Activated B cell treated with CpG ODN at 0.5 μM for 24 hours (primary cell): ENCODE measurements at regions not wholly inside any gene's neighbourhood (a gene's known extent, or its start where the extent isn't known, plus 50 kb on each side); places are given as distances from the start of the nearest gene placed in this dataset.

ENCODE experiments used
- ATAC-seq: fragments of 200-7000 bp; cut with Tn5 transposase; one replicate; pipeline ENCODE4 v1.10.0; 2021; ENCODE audit warnings: low read depth, mild to moderate bottlenecking, moderate library complexity
- CTCF ChIA-PET: fragments of 350-600 bp; sonication (Branson Sonifier 250); formaldehyde crosslinking; loops from one replicate; lab custom pipeline; 2021; ENCODE audit warnings: antibody characterized with exemption; lab: Charles Lee
- POLR2A ChIA-PET: fragments of 350-600 bp; sonication (Branson Sonifier 250); formaldehyde crosslinking; loops from one replicate; lab custom pipeline; 2021; ENCODE audit warnings: antibody characterized with exemption; lab: Charles Lee
- DNase-seq: peaks from one replicate; pipeline ENCODE4 v3.0.0; 2022
- H3K27ac Mint-ChIP-seq: one replicate; pipeline ENCODE4 v1.8.0; 2020; ENCODE audit warnings: mixed read lengths
- H3K27me3 Mint-ChIP-seq: one replicate; pipeline ENCODE4 v1.8.0; 2021; ENCODE audit warnings: mixed read lengths
- H3K36me3 Mint-ChIP-seq: one replicate; pipeline ENCODE4 v1.8.0; 2021; ENCODE audit warnings: low read depth, mixed read lengths
- H3K4me1 Mint-ChIP-seq: one replicate; pipeline ENCODE4 v1.8.0; 2021; ENCODE audit warnings: mixed read lengths
- H3K4me3 Mint-ChIP-seq: one replicate; pipeline ENCODE4 v1.8.0; 2020; ENCODE audit warnings: mild to moderate bottlenecking, mixed read lengths
- H3K9me3 Mint-ChIP-seq: one replicate; pipeline ENCODE4 v1.8.0; 2020; ENCODE audit warnings: mixed read lengths
- CTCF ChIP-seq: fragments of 200-600 bp; IDR thresholded peaks from one replicate; pipeline ENCODE4 v1.8.0; 2022; ENCODE audit warnings: antibody characterized with exemption, mild to moderate bottlenecking
- intact Hi-C: fragments of 100-400 bp; cut with micrococcal nuclease; formaldehyde crosslinking; loops from one replicate; pipeline ENCODE4 v1.15.1; 2024

GRCh38 chr14:71703477-71703876, 228.8 kb upstream of the RGS6 start:
- no peaks in the 10 kb centered on the region for H3K4me1 Mint-ChIP-seq
- H3K27ac Mint-ChIP-seq: no peak overlapping the region
- H3K9me3 Mint-ChIP-seq: no peaks in the 10 kb centered on the region
- TF ChIP-seq CTCF: no peak
- ATAC-seq (no peak), DNase-seq (no peak)
- intact Hi-C loops: no loop called here
- no peak overlapping the region for H3K4me3 Mint-ChIP-seq
- H3K27me3 Mint-ChIP-seq: no peaks in the 10 kb centered on the region
- ChIA-PET CTCF (no interaction called here), POLR2A (no interaction called here)
- peaks cover 80% of the 10 kb centered on the region for H3K36me3 Mint-ChIP-seq

- H3K9me3 Mint-ChIP-seq: no peaks in the 10 kb centered on the region
- no peak for ATAC-seq
- H3K36me3 Mint-ChIP-seq: peaks cover 78% of the 10 kb centered on the region
- ChIA-PET CTCF (no interaction called here), POLR2A (no interaction called here)
- H3K27me3 Mint-ChIP-seq: no peaks in the 10 kb centered on the region
- H3K4me3 Mint-ChIP-seq: no peak overlapping the region
- intact Hi-C loops: no loop called here
- DNase-seq: no peak
- H3K4me1 Mint-ChIP-seq: no peaks in the 10 kb centered on the region
- H3K27ac Mint-ChIP-seq: no peak overlapping the region
- TF ChIP-seq CTCF: no peak
Observed at GRCh38 chr14:71704210-71704609, 228.0 kb upstream of the RGS6 start.

- no peak overlapping the region for H3K4me3 Mint-ChIP-seq
- H3K36me3 Mint-ChIP-seq: peaks cover 78% of the 10 kb centered on the region
- ChIA-PET POLR2A (no interaction called here), CTCF (no interaction called here)
- TF ChIP-seq CTCF: no peak
- intact Hi-C loops: no loop called here
- ATAC-seq (no peak), DNase-seq (no peak)
- H3K27ac Mint-ChIP-seq: no peak overlapping the region
- H3K4me1 Mint-ChIP-seq: no peaks in the 10 kb centered on the region
- H3K9me3 Mint-ChIP-seq: no peaks in the 10 kb centered on the region
- no peaks in the 10 kb centered on the region for H3K27me3 Mint-ChIP-seq
Observed at GRCh38 chr14:71705460-71705859, 226.8 kb upstream of the RGS6 start.

GRCh38 chr14:71709076-71709475, 223.2 kb upstream of the RGS6 start:
- H3K36me3 Mint-ChIP-seq: peaks cover 83% of the 10 kb centered on the region
- no peaks in the 10 kb centered on the region for H3K27me3 Mint-ChIP-seq
- no peak for TF ChIP-seq CTCF
- no peaks in the 10 kb centered on the region for H3K4me1 Mint-ChIP-seq
- ChIA-PET CTCF (no interaction called here), POLR2A (no interaction called here)
- no peak overlapping the region for H3K4me3 Mint-ChIP-seq
- intact Hi-C loops: no loop called here
- no peaks in the 10 kb centered on the region for H3K9me3 Mint-ChIP-seq
- ATAC-seq (no peak), DNase-seq (no peak)
- H3K27ac Mint-ChIP-seq: no peak overlapping the region

GRCh38 chr14:71709987-71710386, 222.2 kb upstream of the RGS6 start:
- no peak overlapping the region for H3K4me3 Mint-ChIP-seq
- no peak for TF ChIP-seq CTCF
- ATAC-seq: no peak
- no peaks in the 10 kb centered on the region for H3K9me3 Mint-ChIP-seq
- no peaks in the 10 kb centered on the region for H3K27me3 Mint-ChIP-seq
- H3K27ac Mint-ChIP-seq: no peak overlapping the region
- no peak for DNase-seq
- POLR2A ChIA-PET: no interaction called here
- intact Hi-C loops: no loop called here
- CTCF ChIA-PET: no interaction called here
- no peaks in the 10 kb centered on the region for H3K4me1 Mint-ChIP-seq
- peaks cover 82% of the 10 kb centered on the region for H3K36me3 Mint-ChIP-seq
